ENCODE measurements at regions not wholly inside any gene's neighbourhood (a gene's known extent, or its start where the extent isn't known, plus 50 kb on each side); places are given as distances from the start of the nearest gene placed in this dataset.

GRCh38 chr5:101515721-101516120, 612.6 kb upstream of the ST8SIA4 start:
- TF ChIP-seq ARNTL (CRISPR knock-in tag; IDR thresholded peaks at IDR 0.05; ENCODE audit: borderline replicate concordance, low read depth): no peak
- TF ChIP-seq PATZ1 (CRISPR knock-in tag; IDR thresholded peaks at IDR 0.05; ENCODE audit: borderline replicate concordance): no peak
- no peak for TF ChIP-seq ISL1 (CRISPR knock-in tag; IDR thresholded peaks at IDR 0.05)
- TF ChIP-seq ZNF70 (CRISPR knock-in tag; IDR thresholded peaks at IDR 0.05): no peak
- no peak for TF ChIP-seq ZFP30 (CRISPR knock-in tag; IDR thresholded peaks at IDR 0.05)
- no peak for TF ChIP-seq CSRNP3 (CRISPR knock-in tag; IDR thresholded peaks at IDR 0.05)
- TF ChIP-seq ZNF8 (CRISPR knock-in tag; IDR thresholded peaks at IDR 0.05): no peak
- no peak for TF ChIP-seq GLIS3 (CRISPR knock-in tag; IDR thresholded peaks at IDR 0.05)
- TF ChIP-seq ZNF565 (CRISPR knock-in tag; conservative IDR thresholded peaks at IDR 0.05; ENCODE audit: low read depth): no peak
- no peak for TF ChIP-seq ZFP3 (CRISPR knock-in tag; IDR thresholded peaks at IDR 0.05)
